Kidney glomerular epithelial cell (primary cell): ENCODE measurements at regions not wholly inside any gene's neighbourhood (a gene's known extent, or its start where the extent isn't known, plus 50 kb on each side); places are given as distances from the start of the nearest gene placed in this dataset.
"Not testable (repeated sequence)": the region's sequence is repeated elsewhere in the genome, so short reads cannot be mapped to it uniquely, and the experiment has no call there.

Experiments used
- DNase-seq: peaks from one replicate; lab custom pipeline; 2025; lab: John Stamatoyannopoulos, UW

- DNase-seq = no peak
Measured at GRCh38 chr10:31124852-31125251, 93.2 kb upstream of the ZNF438 start.

GRCh38 chr10:31125789-31126188 lies 94.1 kb upstream of the ZNF438 start:
- DNase-seq = no peak

GRCh38 chr10:31126593-31126992 lies 94.9 kb upstream of the ZNF438 start:
- no peak for DNase-seq

- no peak for DNase-seq
Measured at GRCh38 chr10:31128536-31128935, 96.9 kb upstream of the ZNF438 start.

GRCh38 chr10:31129271-31129670 lies 97.6 kb upstream of the ZNF438 start:
- DNase-seq = peak; percentile 44

GRCh38 chr10:31129880-31130405 lies 98.3 kb upstream of the ZNF438 start:
- DNase-seq = no peak

- no peak for DNase-seq
Measured at GRCh38 chr10:31130406-31130805, 98.7 kb upstream of the ZNF438 start.

- DNase-seq = no peak
Measured at GRCh38 chr10:31131251-31131650, 99.6 kb upstream of the ZNF438 start.

- no peak for DNase-seq
Measured at GRCh38 chr10:31132681-31133244, 101.1 kb upstream of the ZNF438 start.

- DNase-seq = no peak
Measured at GRCh38 chr10:31133251-31133791, 101.7 kb upstream of the ZNF438 start.

- DNase-seq = peak; percentile 55
Measured at GRCh38 chr10:31133792-31134310, 102.2 kb upstream of the ZNF438 start.

GRCh38 chr10:31134311-31134952 lies 102.8 kb upstream of the ZNF438 start:
- peak; percentile 82 for DNase-seq

- no peak for DNase-seq
Measured at GRCh38 chr10:31135171-31135570, 103.5 kb upstream of the ZNF438 start.

GRCh38 chr10:31135791-31136190 lies 104.1 kb upstream of the ZNF438 start:
- DNase-seq = not testable (repeated sequence)

- no peak for DNase-seq
Measured at GRCh38 chr10:31136386-31136785, 104.7 kb upstream of the ZNF438 start.

- DNase-seq = no peak
Measured at GRCh38 chr10:31136930-31137885, 105.5 kb upstream of the ZNF438 start.

- no peak for DNase-seq
Measured at GRCh38 chr10:31138026-31138553, 106.4 kb upstream of the ZNF438 start.

- no peak for DNase-seq
Measured at GRCh38 chr10:31139497-31139896, 107.8 kb upstream of the ZNF438 start.

- no peak for DNase-seq
Measured at GRCh38 chr10:31140716-31141115, 109.1 kb upstream of the ZNF438 start.

GRCh38 chr10:31142026-31142425 lies 110.4 kb upstream of the ZNF438 start:
- DNase-seq = peak; percentile 45

- no peak for DNase-seq
Measured at GRCh38 chr10:31143331-31143935, 111.8 kb upstream of the ZNF438 start.
